ENCODE measurements at regions not wholly inside any gene's neighbourhood (a gene's known extent, or its start where the extent isn't known, plus 50 kb on each side); places are given as distances from the start of the nearest gene placed in this dataset.

GRCh38 chr12:17550011-17550410 lies 540.0 kb downstream of the RERGL start:
- DNase-seq (ENCODE audit: low read depth, low spot score) = no peak

- DNase-seq (ENCODE audit: low read depth, low spot score) = no peak
These were observed 549.1 kb downstream of the RERGL start for GRCh38 chr12:17540921-17541320.

DNA sequence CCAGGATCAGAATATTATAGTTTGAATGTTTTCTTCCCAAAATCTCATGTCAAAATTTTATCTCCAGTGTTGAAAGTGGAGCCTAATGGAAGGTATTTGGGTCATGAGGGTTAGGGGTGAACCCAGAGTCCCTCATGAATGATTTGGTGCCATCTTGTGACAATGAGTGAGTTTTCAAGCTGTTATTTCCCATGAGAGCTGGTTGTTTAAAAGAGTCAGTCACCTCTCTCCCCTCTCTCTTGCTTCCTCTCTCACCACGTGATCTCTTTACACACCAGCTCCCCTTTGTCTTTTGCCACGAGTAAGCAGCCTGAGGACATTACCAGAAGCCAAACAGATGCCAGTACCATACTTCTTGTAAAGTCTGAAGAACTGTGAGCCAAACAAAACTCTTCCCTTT lies 561.6 kb downstream of the RERGL start:
- DNase-seq (ENCODE audit: low read depth, low spot score) = no peak

GRCh38 chr12:17527021-17527420 lies 563.0 kb downstream of the RERGL start:
- no peak for DNase-seq (ENCODE audit: low read depth, low spot score)

- DNase-seq (ENCODE audit: low read depth, low spot score) = no peak
These were observed 578.6 kb downstream of the RERGL start for GRCh38 chr12:17511369-17511768.

GRCh38 chr12:17507336-17507735 lies 582.7 kb downstream of the RERGL start:
- DNase-seq (ENCODE audit: low read depth, low spot score) = no peak

- no peak for DNase-seq (ENCODE audit: low read depth, low spot score)
These were observed 586.3 kb downstream of the RERGL start for GRCh38 chr12:17503742-17504141.

DNA sequence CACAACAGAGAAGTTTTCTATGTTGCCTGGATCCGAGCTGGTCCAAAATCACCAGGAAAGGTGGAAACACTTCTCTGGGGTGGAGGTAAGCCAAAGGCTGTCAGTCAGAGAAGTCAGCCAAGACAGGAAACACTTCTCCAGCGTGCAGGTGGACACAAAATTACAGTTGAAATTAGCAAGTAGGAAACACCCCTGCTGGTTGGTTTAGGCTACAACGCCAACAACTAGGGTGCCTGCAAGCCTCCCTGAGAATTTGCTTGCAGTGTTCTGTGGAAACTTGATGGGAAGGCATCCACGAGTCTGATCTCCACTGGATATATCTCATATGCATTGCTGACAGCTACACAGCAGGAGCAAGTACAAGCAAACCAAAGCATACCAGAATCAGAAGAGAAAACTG lies 600.5 kb downstream of the RERGL start:
- no peak for DNase-seq (ENCODE audit: low read depth, low spot score)

DNA sequence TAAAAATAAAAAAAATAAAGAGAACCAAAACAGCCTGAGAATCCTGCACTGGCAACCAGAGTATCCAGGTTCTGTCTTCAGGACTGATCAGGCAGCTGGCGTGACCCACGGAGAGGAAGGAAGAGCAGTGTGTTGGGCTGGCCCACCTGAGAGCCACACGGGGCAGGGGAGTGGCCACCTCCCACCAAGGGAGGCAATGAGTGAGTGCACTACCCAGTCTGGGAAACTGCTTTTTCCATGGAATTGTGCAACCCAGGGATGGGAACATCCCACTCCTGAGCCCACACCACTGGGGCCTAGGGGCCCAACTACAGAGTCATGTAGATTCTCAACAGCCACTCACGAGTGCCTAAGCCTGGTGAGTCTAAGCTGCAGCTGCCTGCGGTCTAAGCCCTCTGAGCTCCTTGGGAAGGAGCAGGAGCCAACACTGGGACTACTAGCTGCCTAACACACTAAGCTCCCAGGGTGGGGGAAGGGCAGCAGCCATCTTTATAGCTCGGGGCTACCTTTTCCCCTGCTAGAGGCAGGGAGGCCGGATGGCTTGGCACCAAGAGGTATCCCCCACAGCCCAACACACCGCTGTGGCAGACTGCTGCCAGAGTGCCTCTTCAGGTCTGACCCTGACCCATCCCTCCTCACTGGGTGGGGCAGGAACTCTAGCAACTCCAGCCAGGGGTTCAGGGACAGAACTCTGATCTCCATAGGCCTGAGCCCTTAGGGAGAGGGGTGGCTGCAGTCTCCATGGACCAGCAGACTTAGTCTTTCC lies 610.9 kb downstream of the RERGL start:
- DNase-seq (ENCODE audit: low read depth, low spot score) = no peak

DNA sequence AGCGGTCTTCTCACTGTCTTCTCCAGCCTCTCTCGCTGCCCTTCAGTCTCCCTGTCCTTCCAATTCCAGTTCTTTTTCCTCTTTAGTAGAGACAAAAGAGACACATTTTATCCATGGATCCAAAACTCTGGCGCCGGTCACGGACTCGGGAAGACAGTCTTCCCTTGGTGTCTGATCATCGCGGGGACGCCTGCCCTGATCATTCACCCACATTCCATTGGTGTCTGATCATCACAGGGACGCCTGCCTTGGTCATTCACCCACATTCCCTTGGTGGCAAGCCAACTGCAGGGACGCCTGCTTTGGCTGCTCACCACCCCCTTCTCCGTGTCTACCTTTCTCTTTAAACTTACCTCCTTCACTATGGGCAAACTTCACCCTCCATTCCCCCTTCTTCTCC lies 619.5 kb downstream of the RERGL start:
- no peak for DNase-seq (ENCODE audit: low read depth, low spot score)

GRCh38 chr12:17459214-17459613 lies 630.8 kb downstream of the RERGL start:
- no peak for DNase-seq (ENCODE audit: low read depth, low spot score)

GRCh38 chr12:17456486-17456885 lies 633.5 kb downstream of the RERGL start:
- no peak for DNase-seq (ENCODE audit: low read depth, low spot score)

- DNase-seq (ENCODE audit: low read depth, low spot score) = no peak
These were observed 651.9 kb downstream of the RERGL start for GRCh38 chr12:17438141-17438540.

GRCh38 chr12:17416748-17417147 lies 673.2 kb downstream of the RERGL start:
- no peak for DNase-seq (ENCODE audit: low read depth, low spot score)

GRCh38 chr12:17414596-17414995 lies 675.4 kb downstream of the RERGL start:
- DNase-seq (ENCODE audit: low read depth, low spot score) = no peak

GRCh38 chr12:17411662-17412061 lies 678.3 kb downstream of the RERGL start:
- no peak for DNase-seq (ENCODE audit: low read depth, low spot score)

DNA sequence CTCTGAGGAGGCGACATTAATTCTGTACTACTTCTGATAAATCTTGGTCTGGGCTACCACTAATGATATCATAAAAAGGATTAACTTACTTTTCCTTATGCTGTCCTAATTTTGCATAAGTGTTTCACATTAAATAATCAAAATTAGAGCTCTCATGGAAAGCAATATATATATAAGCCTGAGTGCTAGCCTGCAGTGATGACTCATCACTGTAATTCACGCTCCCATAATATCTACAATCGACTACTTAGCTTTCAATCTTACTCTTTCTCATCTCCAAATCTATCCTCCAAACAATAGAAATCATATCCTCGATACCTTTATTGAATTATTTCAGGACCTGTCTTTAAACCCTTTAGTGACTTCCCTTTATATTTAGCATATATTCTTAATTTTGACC lies 701.3 kb downstream of the RERGL start:
- no peak for DNase-seq (ENCODE audit: low read depth, low spot score)

DNA sequence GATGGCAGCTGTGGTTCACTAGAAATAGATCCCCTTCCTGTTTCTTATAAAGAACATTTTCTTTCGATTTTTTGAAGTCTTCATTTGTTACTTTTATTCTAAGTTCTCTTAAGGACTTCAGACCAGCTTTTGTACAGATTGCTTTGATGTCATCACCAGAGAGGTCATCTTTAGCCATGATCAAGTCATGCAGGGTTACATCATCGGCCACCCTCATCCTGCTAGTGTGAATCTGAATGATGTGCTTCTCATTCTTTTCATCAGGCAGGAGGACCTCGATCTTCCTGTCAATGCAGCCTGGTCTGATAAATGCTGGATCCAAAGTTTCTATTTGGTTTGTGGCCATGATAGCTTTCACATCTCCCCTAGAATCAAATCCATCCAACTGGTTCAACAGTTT lies 706.7 kb downstream of the RERGL start:
- DNase-seq (ENCODE audit: low read depth, low spot score) = no peak

DNA sequence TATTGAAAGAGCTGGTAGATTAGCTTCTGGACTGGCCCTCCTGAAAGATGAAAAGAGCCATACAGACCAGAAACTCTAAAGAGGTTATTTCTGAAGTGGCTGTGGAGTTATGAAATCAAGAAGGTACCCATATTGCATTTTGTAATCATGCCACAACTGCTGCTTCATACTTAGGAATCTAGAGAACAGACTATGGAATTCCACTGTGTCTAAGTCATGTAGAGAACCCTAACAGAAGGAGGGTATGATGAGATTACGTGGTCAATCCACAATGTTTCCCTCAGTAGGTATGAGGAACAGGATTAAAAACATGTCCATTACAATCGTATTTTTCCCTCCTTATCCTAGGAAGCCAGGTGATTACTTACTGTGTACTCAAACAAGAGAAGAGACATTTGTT lies 708.8 kb downstream of the RERGL start:
- DNase-seq (ENCODE audit: low read depth, low spot score) = no peak

GRCh38 chr12:17372508-17372907 lies 717.5 kb downstream of the RERGL start:
- no peak for DNase-seq (ENCODE audit: low read depth, low spot score)

DNA sequence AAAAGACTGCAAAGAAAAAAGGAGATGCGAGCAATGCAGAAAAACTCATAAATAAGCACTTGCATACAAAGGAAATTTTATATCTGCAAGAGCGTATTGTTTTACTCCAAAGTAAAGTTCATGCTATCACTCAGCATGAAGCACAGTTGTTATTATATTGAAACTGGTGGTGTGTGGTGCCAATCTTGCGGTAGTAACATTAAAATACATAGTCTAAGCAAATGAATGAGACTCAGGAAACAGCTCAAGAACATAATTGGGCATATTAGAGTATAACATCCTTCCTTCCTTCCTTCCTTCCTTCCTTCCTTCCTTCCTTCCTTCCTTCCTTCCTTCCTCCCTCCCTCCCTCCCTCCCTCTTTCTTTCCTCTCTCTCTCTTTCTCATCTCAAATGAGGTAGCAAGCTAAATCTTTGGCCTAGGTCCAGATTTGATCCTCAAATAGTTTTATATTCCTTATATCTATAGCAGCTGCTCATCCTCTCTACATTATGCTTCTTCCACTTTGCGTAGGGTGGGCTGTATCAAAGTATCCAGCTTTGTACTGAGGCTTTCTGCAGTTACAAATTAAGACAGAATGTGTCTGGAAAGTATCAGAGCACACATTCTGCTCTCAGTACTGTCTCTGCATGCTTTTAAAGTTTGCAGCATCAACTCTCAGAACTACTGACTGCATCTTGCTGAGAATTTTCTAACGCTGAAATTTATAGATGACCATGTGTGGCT lies 718.3 kb downstream of the RERGL start:
- no peak for DNase-seq (ENCODE audit: low read depth, low spot score)

DNA sequence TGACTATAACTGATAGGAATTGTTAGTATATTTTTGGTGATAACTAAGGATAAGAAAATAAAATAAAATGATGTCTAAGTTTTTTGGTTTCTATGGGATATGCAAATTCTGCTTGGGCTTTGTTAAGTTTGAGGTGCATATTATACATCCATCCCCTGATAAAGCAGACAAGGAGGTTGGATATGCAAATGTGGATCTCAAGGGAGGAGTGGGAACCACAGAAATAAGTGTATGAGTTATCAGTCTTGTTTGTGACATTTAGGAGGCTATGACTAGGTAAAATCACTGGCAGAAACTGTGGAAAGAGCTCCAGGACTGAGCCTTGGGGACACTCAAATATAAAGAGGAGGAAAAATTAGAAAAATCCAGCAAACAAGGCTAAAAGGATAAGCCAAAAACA lies 719.4 kb downstream of the RERGL start:
- no peak for DNase-seq (ENCODE audit: low read depth, low spot score)

GRCh38 chr12:17369556-17369955 lies 720.4 kb downstream of the RERGL start:
- DNase-seq (ENCODE audit: low read depth, low spot score) = no peak
